ENCODE measurements at regions not wholly inside any gene's neighbourhood (a gene's known extent, or its start where the extent isn't known, plus 50 kb on each side); places are given as distances from the start of the nearest gene placed in this dataset.

DNA sequence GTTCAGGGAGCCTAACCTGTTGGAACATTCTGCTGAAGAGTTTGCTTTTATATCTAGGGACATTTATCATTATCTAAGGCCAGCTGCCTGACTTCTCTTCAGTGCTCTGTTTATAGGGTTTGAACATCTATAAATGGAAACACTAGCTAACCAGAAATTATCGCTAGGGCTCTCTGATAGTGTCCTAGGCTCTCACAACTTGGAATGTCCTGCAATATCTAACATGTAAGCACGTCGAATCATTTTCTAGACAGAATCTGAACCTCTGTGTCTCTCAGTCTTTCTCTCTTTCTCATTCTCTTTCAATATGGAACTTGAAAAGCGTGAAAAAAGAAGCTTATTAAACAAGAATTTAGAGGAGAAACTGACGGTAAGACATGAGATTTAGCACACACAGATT lies 92.5 kb upstream of the MLIP start:
- TF ChIP-seq CTCF (IDR thresholded peaks at IDR 0.05; ENCODE audit: low read depth, low read length) = no peak
- Histone ChIP-seq H3K4me3 (ENCODE audit: low read depth, low read length) (no peak overlapping the region), H3K27me3 (ENCODE audit: insufficient read depth, low read depth, severe bottlenecking) (peaks cover 34% of the 10 kb centered on the region), H3K27ac (no peak overlapping the region), H3K36me3 (no peaks in the 10 kb centered on the region), H3K9me3 (ENCODE audit: severe bottlenecking) (peaks cover under 1% of the 10 kb centered on the region)
- no peak for DNase-seq

DNA sequence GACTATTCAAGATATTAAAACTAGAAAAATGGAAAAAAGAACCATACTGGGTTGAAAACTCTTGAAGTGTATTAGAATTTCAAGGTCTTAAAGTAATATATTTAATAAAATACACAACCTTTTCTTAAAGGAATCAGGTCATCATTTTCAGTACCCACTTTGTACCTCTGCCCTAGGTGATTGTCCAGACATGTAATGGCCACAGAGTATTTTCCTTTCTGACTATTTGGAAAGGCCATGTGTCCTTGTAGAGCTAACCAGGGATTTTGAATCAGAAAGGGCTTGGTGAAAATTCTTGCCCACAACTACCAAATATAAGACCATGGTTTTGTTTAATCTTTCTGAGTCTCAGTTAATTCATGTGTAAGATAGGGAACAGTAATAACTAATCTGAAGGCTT lies 91.4 kb upstream of the MLIP start:
- Histone ChIP-seq H3K27ac (no peak overlapping the region), H3K36me3 (no peaks in the 10 kb centered on the region)
- TF ChIP-seq CTCF (IDR thresholded peaks at IDR 0.05; ENCODE audit: low read depth, low read length) = no peak

DNA sequence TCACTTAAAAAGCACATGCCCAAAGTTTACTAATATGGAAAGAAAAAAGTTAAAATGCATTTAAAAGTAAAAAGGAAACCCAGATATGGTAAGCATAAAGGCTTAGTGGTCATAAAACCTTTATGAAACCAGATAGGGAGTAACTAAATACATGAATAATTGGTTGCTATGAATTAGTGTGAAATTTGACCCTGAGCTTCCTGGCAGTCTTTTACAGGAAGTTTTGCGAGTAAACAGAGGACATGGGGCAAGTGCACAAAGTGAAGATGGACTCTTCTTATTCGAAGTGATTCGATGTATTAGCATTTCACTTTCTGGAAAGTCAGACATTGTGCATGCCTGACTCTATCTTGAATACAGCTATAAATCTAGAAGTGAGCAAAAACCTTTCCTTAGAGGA lies 90.9 kb upstream of the MLIP start:
- H3K27me3 ChIP-seq (ENCODE audit: insufficient read depth, low read depth, severe bottlenecking) = peaks cover 36% of the 10 kb centered on the region
- DNase-seq = no peak
- H3K36me3 ChIP-seq = no peaks in the 10 kb centered on the region
- no peaks in the 10 kb centered on the region for H3K9me3 ChIP-seq (ENCODE audit: severe bottlenecking)
- H3K27ac ChIP-seq = no peak overlapping the region
- no peak overlapping the region for H3K4me3 ChIP-seq (ENCODE audit: low read depth, low read length)
- no peak for TF ChIP-seq CTCF (IDR thresholded peaks at IDR 0.05; ENCODE audit: low read depth, low read length)

More for the DNA sequence above, 91.4 kb upstream of the MLIP start:
- no peaks in the 10 kb centered on the region for H3K9me3 ChIP-seq (ENCODE audit: severe bottlenecking)
- DNase-seq = no peak
- no peak overlapping the region for H3K4me3 ChIP-seq (ENCODE audit: low read depth, low read length)
- peaks cover 33% of the 10 kb centered on the region for H3K27me3 ChIP-seq (ENCODE audit: insufficient read depth, low read depth, severe bottlenecking)

GRCh38 chr6:54026652-54027400 lies 84.4 kb upstream of the MLIP start:
- Histone ChIP-seq H3K36me3 (no peaks in the 10 kb centered on the region), H3K27me3 (ENCODE audit: insufficient read depth, low read depth, severe bottlenecking) (peaks cover 32% of the 10 kb centered on the region), H3K9me3 (ENCODE audit: severe bottlenecking) (no peaks in the 10 kb centered on the region), H3K4me3 (ENCODE audit: low read depth, low read length) (no peak overlapping the region), H3K27ac (no peak overlapping the region)
- no peak for TF ChIP-seq CTCF (IDR thresholded peaks at IDR 0.05; ENCODE audit: low read depth, low read length)
- no peak for DNase-seq

GRCh38 chr6:54028170-54028569 lies 83.1 kb upstream of the MLIP start:
- H3K9me3 ChIP-seq (ENCODE audit: severe bottlenecking) = no peaks in the 10 kb centered on the region
- no peak for TF ChIP-seq CTCF (IDR thresholded peaks at IDR 0.05; ENCODE audit: low read depth, low read length)
- H3K27ac ChIP-seq = no peak overlapping the region
- peaks cover 34% of the 10 kb centered on the region for H3K27me3 ChIP-seq (ENCODE audit: insufficient read depth, low read depth, severe bottlenecking)
- no peaks in the 10 kb centered on the region for H3K36me3 ChIP-seq
- no peak for DNase-seq
- H3K4me3 ChIP-seq (ENCODE audit: low read depth, low read length) = no peak overlapping the region

DNA sequence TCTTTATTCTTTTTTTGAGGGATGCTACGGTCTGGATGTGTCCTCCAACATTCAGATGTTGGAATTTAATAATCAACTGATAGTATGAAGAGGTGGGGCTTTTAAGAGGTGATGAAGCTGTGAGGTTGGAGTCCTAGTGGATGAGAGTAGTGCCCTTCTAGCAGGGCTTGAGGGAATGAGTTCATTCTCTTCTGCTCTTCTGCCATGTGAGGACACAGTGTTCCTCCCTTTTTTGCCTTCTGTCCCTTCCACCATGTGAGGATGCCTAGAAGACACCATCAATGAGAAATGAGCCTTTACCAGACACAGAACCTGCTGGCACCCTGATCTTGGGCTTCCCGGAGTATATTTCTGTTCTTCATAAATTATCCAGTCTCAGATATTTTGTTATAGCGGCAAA lies 82.1 kb upstream of the MLIP start:
- Histone ChIP-seq H3K27ac (no peak overlapping the region), H3K4me3 (ENCODE audit: low read depth, low read length) (no peak overlapping the region), H3K27me3 (ENCODE audit: insufficient read depth, low read depth, severe bottlenecking) (peaks cover 41% of the 10 kb centered on the region), H3K9me3 (ENCODE audit: severe bottlenecking) (no peaks in the 10 kb centered on the region), H3K36me3 (no peaks in the 10 kb centered on the region)
- TF ChIP-seq CTCF (IDR thresholded peaks at IDR 0.05; ENCODE audit: low read depth, low read length) = no peak
- DNase-seq = no peak
